ENCODE measurements at regions not wholly inside any gene's neighbourhood (a gene's known extent, or its start where the extent isn't known, plus 50 kb on each side); places are given as distances from the start of the nearest gene placed in this dataset.

GRCh38 chr1:102103646-102104045, 106.9 kb upstream of the OLFM3 start:
- no peak for DNase-seq (ENCODE audit: low spot score)
- H3K36me3 ChIP-seq (replicated peaks in 1 of 2; ENCODE audit: control insufficient read depth in 2 of 2, insufficient read depth in 2 of 2, low read length in 2 of 2) = no peaks in the 10 kb centered on the region
- WGBS, 2 donors (ENCODE audit: extremely low coverage in 2 of 2, insufficient read length in 2 of 2, insufficient replicate concordance in 1 of 2) = no CpG with 5 or more reads among the region's 4 CpGs

DNA sequence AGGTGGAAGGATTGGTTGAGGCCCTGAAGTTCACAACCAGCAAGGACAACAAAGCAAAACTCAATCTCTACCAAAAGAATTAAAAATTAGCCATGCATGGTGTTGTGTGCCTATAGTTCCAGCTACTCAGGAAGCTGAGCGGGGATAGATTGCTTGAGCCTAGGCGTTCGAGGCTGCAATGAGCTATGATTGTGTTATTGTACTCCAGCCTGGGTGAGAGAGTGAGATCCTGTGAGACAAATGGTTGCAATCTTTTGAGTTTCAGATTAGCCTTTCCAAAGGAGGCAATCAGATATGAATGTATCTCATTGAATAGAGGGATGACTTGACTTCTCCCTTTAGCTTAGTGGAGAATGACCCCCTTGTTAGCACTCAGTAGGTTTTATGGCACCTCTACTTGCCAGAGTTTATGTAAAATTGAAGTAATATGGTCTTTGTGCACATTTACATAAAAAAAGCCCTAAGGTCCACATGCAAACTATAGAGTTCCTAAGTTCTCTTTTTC, 105.6 kb upstream of the OLFM3 start:
- Histone ChIP-seq H3K9ac (ENCODE audit: low read depth, low read length, poor library complexity) (no peak overlapping the region), H3K4me3 (ENCODE audit: low read length in 2 of 2) (no peak overlapping the region), H4K91ac (ENCODE audit: low read depth, low read length, poor library complexity) (no peak overlapping the region), H3K14ac (ENCODE audit: low read length) (no peak overlapping the region), H2BK15ac (ENCODE audit: low read length) (no peak overlapping the region), H3K27me3 (ENCODE audit: control insufficient read depth in 3 of 3, insufficient read depth in 3 of 3, low read depth in 1 of 3, low read length in 3 of 3) (peaks cover 0 to 86% (median 0%) of the 10 kb centered on the region in 3 experiments), H2BK12ac (ENCODE audit: low read length) (no peak overlapping the region), H4K8ac (ENCODE audit: low read depth, low read length) (no peak overlapping the region), H2AFZ (ENCODE audit: low read length) (no peak overlapping the region), H3K4me2 (ENCODE audit: insufficient read depth, low read length, poor library complexity, severe bottlenecking) (no peak overlapping the region), H3K4me1 (ENCODE audit: control insufficient read depth in 2 of 2, insufficient read depth in 1 of 2, low read depth in 1 of 2, low read length in 2 of 2) (peaks cover 4 to 9% of the 10 kb centered on the region in 2 donors), H3K23ac (ENCODE audit: low read depth, low read length, poor library complexity) (no peak overlapping the region), H3K9me3 (replicated peaks in 1 of 2; ENCODE audit: control insufficient read depth in 2 of 2, insufficient read depth in 1 of 2, low read depth in 1 of 2, low read length in 2 of 2) (peaks cover 0 to 3% of the 10 kb centered on the region in 2 donors), H2BK120ac (ENCODE audit: low read depth, low read length) (no peak overlapping the region), H2AK5ac (ENCODE audit: low read depth, low read length) (no peak overlapping the region), H3K27ac (replicated peaks; ENCODE audit: low read length) (no peak overlapping the region), H3K36me3 (replicated peaks in 1 of 2; ENCODE audit: control insufficient read depth in 2 of 2, insufficient read depth in 2 of 2, low read length in 2 of 2) (no peaks in the 10 kb centered on the region), H3K4ac (ENCODE audit: low read length) (no peak overlapping the region), H3K79me1 (ENCODE audit: low read depth, low read length) (no peaks in the 10 kb centered on the region), H3K18ac (ENCODE audit: low read length) (no peak overlapping the region), H2BK5ac (ENCODE audit: low read length) (no peak overlapping the region)
- no CpG with 5 or more reads among the region's 3 CpGs for WGBS, 2 donors (ENCODE audit: extremely low coverage in 2 of 2, insufficient read length in 2 of 2, insufficient replicate concordance in 1 of 2)
- no peak for DNase-seq (ENCODE audit: low spot score)

More at GRCh38 chr1:102103646-102104045, 106.9 kb upstream of the OLFM3 start:
- H2BK12ac ChIP-seq (ENCODE audit: low read length) = no peak overlapping the region
- H3K23ac ChIP-seq (ENCODE audit: low read depth, low read length, poor library complexity) = no peak overlapping the region
- no peak overlapping the region for H3K9ac ChIP-seq (ENCODE audit: low read depth, low read length, poor library complexity)
- H3K4me1 ChIP-seq (ENCODE audit: control insufficient read depth in 2 of 2, insufficient read depth in 1 of 2, low read depth in 1 of 2, low read length in 2 of 2) = peaks cover 9% of the 10 kb centered on the region in 2 donors
- H3K9me3 ChIP-seq (replicated peaks in 1 of 2; ENCODE audit: control insufficient read depth in 2 of 2, insufficient read depth in 1 of 2, low read depth in 1 of 2, low read length in 2 of 2) = peaks cover 0 to 3% of the 10 kb centered on the region in 2 donors
- H2AK5ac ChIP-seq (ENCODE audit: low read depth, low read length) = no peak overlapping the region
- H4K91ac ChIP-seq (ENCODE audit: low read depth, low read length, poor library complexity) = no peak overlapping the region
- no peak overlapping the region for H2BK5ac ChIP-seq (ENCODE audit: low read length)
- no peak overlapping the region for H3K4me3 ChIP-seq (ENCODE audit: low read length in 2 of 2)
- H4K8ac ChIP-seq (ENCODE audit: low read depth, low read length) = no peak overlapping the region
- H2BK120ac ChIP-seq (ENCODE audit: low read depth, low read length) = no peak overlapping the region
- H2AFZ ChIP-seq (ENCODE audit: low read length) = no peak overlapping the region
- no peak overlapping the region for H3K4me2 ChIP-seq (ENCODE audit: insufficient read depth, low read length, poor library complexity, severe bottlenecking)
- H3K4ac ChIP-seq (ENCODE audit: low read length) = no peak overlapping the region
- H2BK15ac ChIP-seq (ENCODE audit: low read length) = no peak overlapping the region
- H3K27ac ChIP-seq (replicated peaks; ENCODE audit: low read length) = no peak overlapping the region
- H3K27me3 ChIP-seq (ENCODE audit: control insufficient read depth in 3 of 3, insufficient read depth in 3 of 3, low read depth in 1 of 3, low read length in 3 of 3) = peaks cover 0 to 73% (median 0%) of the 10 kb centered on the region in 3 experiments
- H3K18ac ChIP-seq (ENCODE audit: low read length) = no peak overlapping the region
- no peak overlapping the region for H3K14ac ChIP-seq (ENCODE audit: low read length)
- H3K79me1 ChIP-seq (ENCODE audit: low read depth, low read length) = no peaks in the 10 kb centered on the region

DNA sequence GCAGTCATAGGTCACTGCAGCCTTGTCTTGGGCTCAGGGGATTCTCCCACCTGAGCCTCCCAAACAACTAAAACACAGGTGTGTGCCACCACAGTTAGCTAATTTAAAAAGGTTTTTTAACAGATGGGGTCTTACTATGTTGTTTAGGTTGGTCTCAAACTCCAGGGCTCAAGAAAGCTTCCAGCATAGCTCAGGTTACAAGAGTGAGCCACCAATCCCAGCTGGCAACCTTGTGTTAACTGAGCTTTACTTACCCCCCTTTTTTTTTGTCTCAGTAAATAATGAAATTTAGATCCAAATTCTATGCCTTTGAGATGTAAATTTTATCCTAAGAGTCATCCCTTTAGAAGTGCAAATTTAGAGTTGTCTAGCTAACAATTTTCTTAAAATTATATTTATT, 103.9 kb upstream of the OLFM3 start:
- Histone ChIP-seq H3K4me3 (ENCODE audit: low read length in 2 of 2) (no peak overlapping the region), H2BK15ac (ENCODE audit: low read length) (no peak overlapping the region), H3K36me3 (replicated peaks in 1 of 2; ENCODE audit: control insufficient read depth in 2 of 2, insufficient read depth in 2 of 2, low read length in 2 of 2) (no peaks in the 10 kb centered on the region), H2AK5ac (ENCODE audit: low read depth, low read length) (no peak overlapping the region), H3K4me2 (ENCODE audit: insufficient read depth, low read length, poor library complexity, severe bottlenecking) (no peak overlapping the region), H2BK120ac (ENCODE audit: low read depth, low read length) (no peak overlapping the region), H3K23ac (ENCODE audit: low read depth, low read length, poor library complexity) (no peak overlapping the region), H3K9me3 (replicated peaks in 1 of 2; ENCODE audit: control insufficient read depth in 2 of 2, insufficient read depth in 1 of 2, low read depth in 1 of 2, low read length in 2 of 2) (peaks cover 0 to 3% of the 10 kb centered on the region in 2 donors), H3K14ac (ENCODE audit: low read length) (no peak overlapping the region), H3K27me3 (ENCODE audit: control insufficient read depth in 3 of 3, insufficient read depth in 3 of 3, low read depth in 1 of 3, low read length in 3 of 3) (peaks cover 0 to 88% (median 0%) of the 10 kb centered on the region in 3 experiments), H2AFZ (ENCODE audit: low read length) (no peak overlapping the region), H2BK5ac (ENCODE audit: low read length) (no peak overlapping the region), H3K4me1 (ENCODE audit: control insufficient read depth in 2 of 2, insufficient read depth in 1 of 2, low read depth in 1 of 2, low read length in 2 of 2) (peaks cover 0 to 7% of the 10 kb centered on the region in 2 donors), H2BK12ac (ENCODE audit: low read length) (no peak overlapping the region), H3K27ac (replicated peaks; ENCODE audit: low read length) (no peak overlapping the region), H3K9ac (ENCODE audit: low read depth, low read length, poor library complexity) (no peak overlapping the region), H4K8ac (ENCODE audit: low read depth, low read length) (no peak overlapping the region), H4K91ac (ENCODE audit: low read depth, low read length, poor library complexity) (no peak overlapping the region), H3K4ac (ENCODE audit: low read length) (no peak overlapping the region), H3K18ac (ENCODE audit: low read length) (no peak overlapping the region), H3K79me1 (ENCODE audit: low read depth, low read length) (no peaks in the 10 kb centered on the region)
- no peak for DNase-seq (ENCODE audit: low spot score)

DNA sequence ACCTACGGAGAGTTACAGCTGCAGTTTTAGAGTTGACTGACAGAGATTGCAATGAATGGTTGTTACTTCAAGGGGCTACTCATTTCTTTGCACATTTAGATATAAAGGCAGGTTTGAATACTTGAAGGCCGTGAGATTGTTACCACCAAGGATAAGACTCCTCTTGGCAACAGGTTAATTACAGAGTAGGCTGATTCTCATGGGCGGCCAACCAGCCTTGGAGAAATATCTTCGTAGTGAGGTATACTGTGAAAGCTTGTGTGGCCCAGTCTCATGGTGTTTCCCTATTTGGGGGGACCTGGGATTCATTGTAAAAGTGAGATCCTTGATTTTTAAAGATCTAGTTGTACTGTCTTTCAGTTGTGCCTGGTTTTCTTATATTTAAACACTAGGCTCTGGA, 103.2 kb upstream of the OLFM3 start:
- H3K23ac ChIP-seq (ENCODE audit: low read depth, low read length, poor library complexity) = no peak overlapping the region
- no peak overlapping the region for H4K91ac ChIP-seq (ENCODE audit: low read depth, low read length, poor library complexity)
- H2BK120ac ChIP-seq (ENCODE audit: low read depth, low read length) = no peak overlapping the region
- WGBS, 2 donors (ENCODE audit: extremely low coverage in 2 of 2, insufficient read length in 2 of 2, insufficient replicate concordance in 1 of 2) = no CpG with 5 or more reads among the region's 4 CpGs
- no peak overlapping the region for H2BK15ac ChIP-seq (ENCODE audit: low read length)
- peaks cover 0 to 3% of the 10 kb centered on the region in 2 donors for H3K9me3 ChIP-seq (replicated peaks in 1 of 2; ENCODE audit: control insufficient read depth in 2 of 2, insufficient read depth in 1 of 2, low read depth in 1 of 2, low read length in 2 of 2)
- no peak overlapping the region for H3K4ac ChIP-seq (ENCODE audit: low read length)
- peaks cover 0 to 88% (median 0%) of the 10 kb centered on the region in 3 experiments for H3K27me3 ChIP-seq (ENCODE audit: control insufficient read depth in 3 of 3, insufficient read depth in 3 of 3, low read depth in 1 of 3, low read length in 3 of 3)
- no peak overlapping the region for H2AFZ ChIP-seq (ENCODE audit: low read length)
- no peak overlapping the region for H3K27ac ChIP-seq (replicated peaks; ENCODE audit: low read length)
- DNase-seq (ENCODE audit: low spot score) = no peak
- H2AK5ac ChIP-seq (ENCODE audit: low read depth, low read length) = no peak overlapping the region
- H3K36me3 ChIP-seq (replicated peaks in 1 of 2; ENCODE audit: control insufficient read depth in 2 of 2, insufficient read depth in 2 of 2, low read length in 2 of 2) = no peaks in the 10 kb centered on the region
- no peak overlapping the region for H2BK12ac ChIP-seq (ENCODE audit: low read length)
- H4K8ac ChIP-seq (ENCODE audit: low read depth, low read length) = no peak overlapping the region
- peaks cover 0 to 5% of the 10 kb centered on the region in 2 donors for H3K4me1 ChIP-seq (ENCODE audit: control insufficient read depth in 2 of 2, insufficient read depth in 1 of 2, low read depth in 1 of 2, low read length in 2 of 2)
- H3K79me1 ChIP-seq (ENCODE audit: low read depth, low read length) = no peaks in the 10 kb centered on the region
- H3K9ac ChIP-seq (ENCODE audit: low read depth, low read length, poor library complexity) = no peak overlapping the region
- H3K4me3 ChIP-seq (ENCODE audit: low read length in 2 of 2) = no peak overlapping the region
- H2BK5ac ChIP-seq (ENCODE audit: low read length) = no peak overlapping the region
- no peak overlapping the region for H3K14ac ChIP-seq (ENCODE audit: low read length)
- H3K4me2 ChIP-seq (ENCODE audit: insufficient read depth, low read length, poor library complexity, severe bottlenecking) = no peak overlapping the region
- H3K18ac ChIP-seq (ENCODE audit: low read length) = no peak overlapping the region

Measured in neuronal stem cell (in vitro differentiated cells).